HK-2 (cell line): ENCODE measurements at regions not wholly inside any gene's neighbourhood (a gene's known extent, or its start where the extent isn't known, plus 50 kb on each side); places are given as distances from the start of the nearest gene placed in this dataset.
"Not testable (repeated sequence)": the region's sequence is repeated elsewhere in the genome, so short reads cannot be mapped to it uniquely, and the experiment has no call there.

ENCODE experiments used
- DNase-seq: peaks from one replicate; pipeline ENCODE4 v3.0.0-alpha.2; 2018; ENCODE audit not compliant: unreplicated experiment

DNA sequence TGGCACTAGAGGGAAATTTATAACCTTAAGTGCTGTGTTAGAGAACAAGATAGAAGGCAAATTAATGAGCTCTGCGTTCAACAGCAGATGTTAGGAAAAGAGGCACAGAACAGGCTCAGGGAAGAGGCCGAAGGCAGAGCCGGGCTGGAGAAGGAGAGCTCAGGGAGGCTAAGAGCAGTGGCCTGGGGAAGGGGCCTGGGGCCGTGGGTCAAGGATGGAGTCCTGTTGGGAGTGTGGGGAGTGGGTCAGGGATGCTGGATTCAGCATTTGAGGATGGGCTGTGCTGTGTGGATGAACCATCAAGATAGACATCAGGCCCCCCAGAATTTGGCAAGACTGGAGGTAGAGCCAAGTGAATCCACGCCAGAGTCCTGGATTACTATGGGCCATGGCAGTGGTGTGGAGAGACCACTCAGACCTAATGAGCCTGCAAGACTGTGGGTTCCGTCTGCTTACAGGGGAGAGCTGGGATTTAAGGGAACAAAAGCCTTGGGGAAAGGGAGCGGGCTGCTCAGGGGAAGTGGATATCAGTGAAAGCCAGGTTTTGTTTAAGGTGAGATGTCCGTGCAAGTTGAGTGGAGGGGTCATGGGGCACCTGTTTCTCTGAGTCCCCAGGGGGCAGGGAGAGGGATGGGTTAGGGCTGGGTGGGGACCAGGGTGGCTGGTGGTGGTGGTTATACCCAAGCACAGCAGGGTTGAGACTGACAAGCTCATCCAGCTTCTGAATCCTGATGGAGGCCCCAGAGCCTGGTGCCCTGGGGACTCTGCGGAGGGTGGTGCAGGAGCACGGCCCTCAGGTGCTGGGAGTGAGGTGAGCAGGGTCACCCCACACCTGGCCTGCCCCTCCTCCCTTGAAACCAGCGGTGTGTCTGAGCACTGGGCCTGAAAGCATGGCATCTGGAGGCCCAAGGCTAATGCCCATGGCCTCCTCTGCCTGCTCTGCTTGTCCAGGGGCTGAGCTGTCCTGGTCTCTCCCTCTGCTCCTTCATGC, 101.7 kb downstream of the BMS1 start:
- DNase-seq = no peak

DNA sequence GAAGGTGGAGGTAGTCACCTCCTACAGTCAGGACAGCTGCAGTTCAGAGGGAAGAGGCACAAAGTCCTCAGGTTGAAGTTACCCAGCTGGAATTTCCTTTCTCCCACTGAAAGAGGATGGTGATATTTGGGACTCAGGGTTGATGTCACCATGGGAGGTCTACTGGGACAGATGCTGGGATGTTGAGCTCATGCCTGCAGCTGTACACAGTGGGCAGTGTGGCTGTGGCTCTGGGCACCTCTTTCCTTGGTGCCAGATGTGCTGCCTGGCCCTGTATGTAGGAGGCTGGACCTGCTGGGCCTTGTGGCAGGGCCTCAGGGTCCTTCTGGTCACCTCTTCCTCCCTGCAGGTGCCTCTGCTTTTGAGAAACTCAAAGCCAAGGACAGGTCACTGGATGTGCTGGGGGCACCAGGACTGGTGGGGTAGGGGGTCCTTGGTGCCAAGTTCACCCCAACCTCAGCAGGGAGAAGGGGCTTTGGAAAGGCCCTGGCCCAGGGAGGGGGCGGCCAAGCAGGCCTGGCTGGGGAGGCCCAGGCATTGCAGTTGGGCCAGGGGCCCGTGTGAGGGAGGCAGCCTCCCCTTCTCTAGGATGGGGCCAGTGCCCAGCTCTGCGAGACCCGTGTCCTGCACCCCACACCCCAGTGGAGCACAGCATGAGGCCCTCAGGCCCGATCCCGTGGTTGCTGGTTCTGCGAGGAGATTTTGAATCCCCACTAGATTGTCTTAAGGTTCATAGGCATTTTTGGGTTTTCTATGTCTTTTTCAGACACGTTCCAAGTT, 103.1 kb downstream of the BMS1 start:
- DNase-seq = no peak

DNA sequence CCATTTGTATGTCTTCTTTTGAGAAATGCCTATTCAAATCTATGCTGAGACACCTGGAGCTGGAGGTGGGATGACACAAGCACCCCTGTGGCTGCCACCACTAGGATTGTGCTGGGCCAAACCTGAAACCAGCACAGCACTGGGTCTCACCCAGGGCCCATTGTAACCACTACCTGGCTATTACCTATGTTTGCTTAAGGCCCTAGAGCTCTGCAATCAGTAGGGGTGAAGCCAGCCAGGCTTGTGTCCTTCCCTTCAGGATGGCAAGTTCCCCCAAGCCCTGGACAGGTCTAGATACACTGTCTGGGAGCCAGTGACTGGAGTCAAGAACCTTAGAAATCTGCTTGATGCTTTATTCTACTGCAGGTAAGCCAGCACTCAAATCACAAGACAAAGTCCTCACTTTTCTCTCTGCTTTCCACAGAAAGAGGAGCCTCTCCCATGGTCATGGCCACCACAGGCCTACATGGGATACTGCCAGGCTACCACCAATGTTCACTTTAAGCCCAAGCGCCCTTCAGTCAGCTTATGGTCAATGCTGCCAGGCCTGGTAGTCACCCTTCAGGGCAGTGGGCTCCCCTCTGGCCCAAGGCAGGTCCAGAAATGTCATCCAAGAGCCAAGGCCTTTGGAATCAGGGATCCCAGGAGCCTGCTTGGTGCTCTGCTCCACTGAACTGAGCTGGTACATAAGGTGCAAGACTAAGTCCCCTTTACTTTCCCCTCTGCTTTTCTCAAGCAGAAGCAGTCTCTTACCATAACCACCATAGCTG, 105.3 kb downstream of the BMS1 start:
- no peak for DNase-seq

DNA sequence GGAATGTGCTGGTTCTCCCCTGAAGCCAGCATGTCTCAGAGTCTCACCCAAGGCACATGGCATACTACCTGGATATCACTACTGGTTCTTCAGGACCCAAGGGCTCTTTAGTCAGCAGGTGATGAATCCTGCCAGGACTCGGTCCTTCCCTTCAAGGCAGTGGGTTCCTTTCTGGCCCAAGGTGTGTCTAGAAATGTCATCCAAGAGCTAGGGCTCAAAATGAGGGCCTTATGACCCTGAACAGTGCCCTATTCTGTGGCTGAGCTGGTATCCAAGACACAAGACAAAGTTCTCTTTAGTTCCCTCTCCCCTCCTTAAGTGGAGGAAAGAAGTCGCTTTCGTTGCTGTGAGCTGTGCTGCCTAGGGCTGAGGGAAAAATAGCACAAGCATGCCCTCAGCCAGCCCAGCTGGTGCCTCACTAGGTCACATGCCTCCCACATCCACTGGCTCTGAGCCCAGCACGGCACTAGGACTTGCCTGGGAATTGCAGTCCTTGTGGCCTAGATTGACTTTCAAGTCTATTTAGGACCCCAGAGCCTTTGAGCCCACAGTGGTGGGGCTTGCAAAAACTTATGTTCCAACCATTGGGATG, 106.0 kb downstream of the BMS1 start:
- DNase-seq = no peak

DNA sequence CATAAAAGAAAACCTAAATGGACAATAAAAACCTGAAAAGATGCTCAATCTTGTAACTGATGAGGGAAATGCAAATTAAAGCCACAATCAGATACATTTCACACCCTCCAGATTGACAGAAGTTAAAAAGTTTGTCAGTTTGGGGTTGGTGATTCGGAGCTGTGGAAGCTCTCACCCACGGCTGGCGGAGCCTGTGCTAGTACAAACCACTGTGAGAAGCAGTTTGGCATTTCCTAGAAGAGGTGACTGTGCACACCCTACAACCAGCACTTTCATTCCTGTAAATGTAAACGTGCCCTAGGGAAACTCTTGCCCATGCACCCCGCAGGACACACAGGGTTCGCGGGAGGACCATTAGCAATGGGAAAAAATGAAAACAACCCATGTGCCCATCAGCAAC, 114.1 kb downstream of the BMS1 start:
- no peak for DNase-seq

DNA sequence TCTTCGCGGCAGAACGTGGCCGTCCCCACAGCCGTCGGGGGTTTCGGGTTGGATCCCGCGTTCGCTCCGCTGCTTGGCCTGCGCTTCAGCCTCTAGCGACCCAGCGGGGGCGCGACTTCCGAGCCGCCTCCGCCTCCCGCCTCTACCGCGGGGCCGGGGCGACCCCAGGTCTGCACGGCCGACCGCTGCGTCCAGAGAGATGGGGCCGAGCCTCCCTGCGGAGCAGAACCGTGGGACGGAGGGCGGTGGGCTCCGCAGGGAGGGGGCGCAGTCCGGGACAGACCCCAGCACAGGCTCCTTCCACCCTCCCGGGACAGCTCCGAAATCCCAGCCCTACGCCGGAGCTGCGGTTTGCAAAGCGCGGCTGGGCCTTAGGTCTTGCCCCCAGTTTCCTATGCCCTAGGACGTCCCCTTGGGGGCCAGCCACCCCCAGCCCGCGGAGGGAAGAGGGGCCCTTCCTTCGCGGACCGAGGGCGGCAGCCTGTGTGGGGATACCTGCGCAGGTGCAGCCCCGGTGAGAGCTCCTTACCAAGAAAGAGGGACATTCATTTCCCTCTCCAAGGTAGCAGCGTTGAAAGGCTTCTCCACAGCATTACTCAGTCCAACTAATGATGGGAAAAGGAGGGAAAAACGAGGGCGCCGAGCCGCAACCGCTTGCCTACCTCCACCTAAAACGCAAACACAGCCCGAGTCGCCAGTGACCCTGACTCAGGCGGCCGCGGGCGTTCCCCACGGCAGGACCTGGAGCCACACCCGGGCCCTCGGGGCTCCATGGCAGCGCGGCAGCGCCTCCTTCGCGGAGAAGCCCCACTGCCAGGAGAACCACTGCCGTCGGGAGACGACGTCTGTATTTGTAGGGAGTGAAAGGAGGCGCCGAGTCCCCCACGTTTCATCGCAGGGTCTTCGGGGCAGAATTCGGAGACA, 115.7 kb downstream of the BMS1 start:
- no peak for DNase-seq

DNA sequence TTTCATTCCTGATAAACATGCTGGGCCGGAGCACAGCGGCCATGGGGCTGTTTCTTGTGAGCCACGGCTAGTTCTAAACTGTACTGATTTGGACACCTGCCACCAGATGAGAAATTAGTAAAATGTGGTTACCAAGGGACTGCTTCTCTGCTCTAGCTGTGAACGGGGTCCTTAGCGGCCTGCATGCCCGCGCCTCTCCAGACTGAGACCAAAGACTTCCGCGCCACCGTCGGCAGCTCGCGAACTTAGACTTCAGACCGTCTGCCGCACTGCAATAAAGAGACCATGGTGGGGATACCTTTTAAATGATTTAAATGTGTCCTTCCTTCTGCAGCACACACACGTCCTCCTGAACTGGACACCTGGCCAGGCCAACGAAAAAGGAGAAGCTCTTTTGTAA, 116.4 kb downstream of the BMS1 start:
- DNase-seq = no peak

DNA sequence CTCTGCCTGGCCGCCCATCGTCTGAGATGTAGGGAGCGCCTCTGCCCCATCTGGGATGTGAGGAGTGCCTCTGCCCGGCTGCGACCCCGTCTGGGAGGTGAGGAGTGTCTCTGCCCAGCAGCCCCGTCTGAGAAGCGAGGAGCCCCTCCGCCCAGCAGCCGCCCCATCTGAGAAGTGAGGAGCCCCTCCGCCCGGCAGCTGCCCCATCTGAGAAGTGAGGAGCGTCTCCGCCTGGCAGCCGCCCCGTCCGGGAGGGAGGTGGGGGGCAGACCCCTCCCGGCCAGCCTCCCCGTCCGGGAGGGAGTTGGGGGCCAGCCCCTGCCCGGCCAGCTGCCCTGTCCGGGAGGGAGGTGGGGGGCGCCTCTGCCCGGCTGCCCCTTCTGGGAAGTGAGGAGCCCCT, 117.8 kb downstream of the BMS1 start:
- not testable (repeated sequence) for DNase-seq

DNA sequence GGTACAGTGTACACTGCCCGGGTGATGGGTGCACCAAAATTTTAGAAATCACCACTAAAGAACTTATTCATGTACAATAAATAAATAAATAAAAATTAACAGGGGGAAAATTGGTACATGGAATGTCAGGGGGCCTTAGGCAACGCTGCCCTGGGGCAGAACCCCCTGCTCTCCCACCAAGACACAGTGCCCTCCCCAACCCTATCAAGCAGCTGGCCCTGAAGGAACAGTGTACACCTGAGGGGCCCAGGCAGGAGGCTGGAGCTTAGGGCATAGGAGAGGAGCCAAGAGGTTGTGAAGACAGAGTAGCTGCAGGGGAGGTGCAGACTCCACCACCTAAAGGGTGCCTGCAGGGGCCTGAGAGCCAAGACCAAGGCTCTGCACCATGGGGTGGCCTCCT, 128.8 kb downstream of the BMS1 start:
- DNase-seq = no peak

DNA sequence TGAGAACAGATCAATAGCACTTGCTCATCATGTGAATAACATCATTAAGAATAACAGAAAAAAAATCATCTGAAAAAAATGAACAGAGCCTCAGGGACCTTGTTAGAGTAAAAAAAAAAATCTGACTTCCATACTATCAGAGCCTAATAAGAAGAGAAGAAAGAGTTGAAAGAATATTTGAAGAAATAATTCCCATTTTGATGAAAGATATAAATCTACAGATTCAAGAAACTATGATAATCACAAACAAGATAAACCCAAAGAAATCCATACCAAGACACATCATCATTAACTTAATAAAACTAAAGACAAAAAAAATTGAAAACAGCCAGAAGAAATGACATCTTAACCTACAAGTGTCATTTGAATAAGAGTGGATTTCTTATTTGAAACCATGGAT, 134.4 kb downstream of the BMS1 start:
- no peak for DNase-seq

DNA sequence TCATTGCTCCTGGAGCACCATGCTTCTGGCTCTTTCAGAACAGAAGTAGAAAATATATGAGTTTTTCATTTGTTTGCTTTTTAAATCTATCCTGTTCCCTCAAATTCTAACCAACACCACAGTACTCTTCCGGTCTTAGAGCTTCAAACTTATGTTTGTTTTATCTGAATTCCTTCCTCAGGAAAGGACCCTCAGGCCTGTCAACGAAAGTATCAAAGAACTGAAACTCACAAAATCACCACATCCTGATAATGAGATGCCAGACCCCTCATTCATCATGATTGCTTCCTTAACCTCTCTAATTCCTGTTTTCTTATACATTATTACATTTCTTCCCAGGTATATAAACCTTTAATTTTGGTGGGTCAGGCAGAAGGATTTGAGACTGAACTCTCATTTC, 135.2 kb downstream of the BMS1 start:
- DNase-seq = no peak

DNA sequence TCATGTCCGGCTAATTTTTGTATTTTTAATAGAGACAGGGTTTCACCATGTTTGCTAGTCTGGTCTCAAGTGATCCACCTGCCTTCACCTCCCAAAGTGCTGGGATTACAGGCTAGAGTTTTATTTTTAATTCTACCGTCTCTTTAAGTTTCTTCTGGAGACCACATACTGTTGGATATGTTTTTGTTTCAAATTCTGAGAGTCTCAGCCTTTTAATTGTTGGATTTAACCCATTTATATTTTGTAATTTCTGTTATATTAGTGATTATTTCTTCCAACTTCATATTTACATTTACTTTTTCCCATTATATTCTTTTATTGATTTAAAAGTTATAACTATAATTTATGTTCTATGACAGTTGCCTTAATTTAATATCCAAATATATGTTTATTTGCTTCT, 139.4 kb downstream of the BMS1 start:
- DNase-seq = no peak

DNA sequence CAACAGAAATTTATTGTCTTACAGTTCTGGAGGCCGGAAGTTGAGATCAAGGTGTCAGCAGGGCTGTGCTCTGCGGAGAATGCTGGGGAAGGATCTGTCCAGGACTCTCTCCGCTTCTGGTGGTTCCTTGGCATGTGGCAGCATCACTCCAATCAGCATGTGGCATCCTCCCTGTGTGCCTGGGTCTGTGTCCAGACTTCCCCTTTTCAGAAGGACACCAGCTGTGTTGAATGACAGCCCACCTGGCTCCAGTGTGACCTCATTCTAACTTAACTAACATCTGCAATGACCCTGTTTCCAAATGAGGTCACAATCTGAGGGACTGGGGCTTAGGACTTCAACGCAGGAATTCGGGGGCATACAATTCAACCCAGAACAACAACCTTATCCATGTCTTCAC, 141.9 kb downstream of the BMS1 start:
- no peak for DNase-seq

DNA sequence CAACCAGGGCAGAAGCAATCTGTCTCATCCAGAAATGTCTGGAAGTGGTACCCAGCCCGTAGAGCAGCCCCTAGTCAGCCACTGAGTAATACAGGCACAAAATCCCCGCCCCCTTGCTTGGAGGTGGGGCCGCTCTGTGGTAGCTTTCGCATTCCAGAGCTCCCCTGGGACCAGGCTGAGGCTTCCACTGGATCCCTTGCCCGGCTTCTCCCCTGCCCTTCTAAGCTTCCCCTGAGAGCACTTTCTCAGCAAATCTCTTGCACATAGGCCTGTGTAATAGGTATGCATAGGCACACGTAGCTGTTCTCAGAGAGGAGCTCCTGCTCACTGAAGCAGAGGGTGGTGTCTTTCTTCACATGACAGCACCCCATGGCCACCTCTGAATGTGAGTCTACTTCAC, 144.2 kb downstream of the BMS1 start:
- DNase-seq = no peak

DNA sequence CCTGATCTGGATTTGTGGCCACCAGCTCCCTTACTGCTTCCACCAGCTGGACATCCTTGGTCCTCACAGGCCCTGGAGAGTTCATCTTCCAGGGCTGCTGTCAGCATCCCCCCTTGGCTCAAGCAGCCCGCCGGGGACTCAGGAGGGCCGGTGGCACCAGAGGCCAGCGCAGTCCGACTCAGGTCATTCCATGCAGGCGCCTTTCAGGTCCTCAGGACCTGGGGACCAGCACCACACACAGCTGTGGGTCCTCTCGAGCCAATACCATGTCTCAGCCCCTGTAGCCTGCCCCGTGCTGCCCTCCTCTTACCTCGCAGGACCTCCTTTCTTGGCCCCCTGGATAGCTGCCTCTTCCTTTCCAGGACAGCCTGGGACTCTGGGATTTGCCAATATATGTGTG, 145.5 kb downstream of the BMS1 start:
- no peak for DNase-seq

DNA sequence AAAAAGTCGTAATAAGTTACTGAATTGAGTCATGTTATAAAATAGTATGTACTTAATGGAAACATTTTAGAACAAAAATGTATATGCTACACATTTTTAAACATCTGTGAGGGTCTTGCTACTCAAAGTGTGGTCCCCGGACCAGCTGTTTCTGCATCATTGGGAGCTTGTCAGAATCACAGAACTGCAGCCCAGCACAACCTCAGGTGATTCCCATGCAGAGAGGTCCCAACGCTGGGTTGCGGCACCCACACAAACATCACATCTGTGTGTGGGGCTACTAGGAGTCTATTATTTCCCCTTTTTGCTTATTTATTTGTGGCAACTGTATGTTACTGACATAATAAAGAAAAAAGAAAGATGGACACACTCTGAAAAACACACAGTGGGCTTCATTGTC, 146.6 kb downstream of the BMS1 start:
- no peak for DNase-seq

DNA sequence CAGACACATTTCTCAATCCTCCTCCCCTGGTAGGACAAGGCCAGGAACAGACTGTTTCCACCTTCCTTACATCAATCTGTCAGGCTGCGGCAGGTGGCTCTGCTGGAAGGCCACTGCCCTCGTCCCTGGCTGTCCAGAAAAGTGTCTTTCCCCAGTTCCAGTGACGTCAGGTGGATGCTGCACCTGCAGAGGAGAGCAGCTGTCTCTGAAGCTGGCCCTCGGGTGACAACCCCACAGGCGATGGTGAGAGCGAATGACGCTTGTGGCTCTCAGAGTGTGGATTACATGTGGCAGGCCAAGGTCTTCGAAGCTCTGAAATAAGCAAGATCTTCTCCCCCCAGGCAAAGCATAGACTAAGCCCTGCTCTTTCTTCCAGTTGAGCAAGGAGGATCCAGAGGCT, 146.9 kb upstream of the RET start:
- DNase-seq = no peak

DNA sequence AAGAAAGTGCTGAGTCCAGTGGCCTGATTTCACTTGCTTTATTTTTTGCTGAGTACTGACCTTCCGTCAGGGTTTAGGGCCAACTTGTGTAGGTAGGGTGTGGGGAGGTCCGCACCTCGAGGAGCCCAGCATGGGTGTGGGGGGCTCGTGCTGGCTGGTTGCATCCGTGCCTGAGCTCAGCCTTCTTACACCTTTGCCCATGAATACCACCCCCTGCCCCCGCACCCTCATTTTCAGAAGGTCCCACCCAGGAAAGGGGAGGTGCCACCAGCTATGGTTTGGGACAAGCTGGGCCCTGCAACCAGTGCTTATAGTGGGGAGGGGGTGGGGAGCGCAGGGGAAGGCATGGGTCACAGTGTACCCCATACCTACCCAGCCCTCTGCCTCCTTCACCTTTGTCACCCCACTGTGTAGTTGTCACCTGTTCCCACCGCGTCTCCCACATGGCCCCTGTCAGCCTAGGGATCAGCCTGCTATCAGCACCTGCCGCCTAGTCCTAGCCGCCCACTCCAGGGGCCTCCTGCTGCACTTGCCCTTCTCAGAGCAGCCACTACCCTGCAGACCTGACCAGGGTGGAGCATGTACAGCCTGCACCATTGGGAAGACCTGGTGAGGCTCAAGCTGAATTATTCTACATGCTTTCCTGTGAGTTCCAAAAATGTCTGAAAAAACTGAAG, 146.2 kb upstream of the RET start:
- DNase-seq = no peak

DNA sequence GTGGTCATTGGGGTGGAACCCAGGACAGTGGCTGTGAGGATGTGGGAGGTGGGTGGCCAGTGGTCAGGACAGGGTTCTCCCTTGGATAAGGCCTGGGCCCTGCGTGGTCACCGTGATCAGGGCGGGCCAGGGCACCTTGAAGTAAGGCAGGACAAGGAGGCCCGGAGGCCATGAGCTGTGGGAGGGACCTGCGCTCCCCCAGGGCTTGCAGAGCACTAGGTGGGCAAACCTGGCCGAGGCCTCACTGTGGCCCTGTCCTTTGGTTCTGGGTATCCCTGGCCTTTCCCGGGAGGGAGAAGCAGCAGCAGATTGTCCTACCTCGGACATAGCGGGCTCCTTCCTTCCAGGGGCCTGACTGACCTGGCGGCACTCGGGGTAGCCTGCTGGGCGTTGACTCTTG, 144.8 kb upstream of the RET start:
- DNase-seq = no peak

DNA sequence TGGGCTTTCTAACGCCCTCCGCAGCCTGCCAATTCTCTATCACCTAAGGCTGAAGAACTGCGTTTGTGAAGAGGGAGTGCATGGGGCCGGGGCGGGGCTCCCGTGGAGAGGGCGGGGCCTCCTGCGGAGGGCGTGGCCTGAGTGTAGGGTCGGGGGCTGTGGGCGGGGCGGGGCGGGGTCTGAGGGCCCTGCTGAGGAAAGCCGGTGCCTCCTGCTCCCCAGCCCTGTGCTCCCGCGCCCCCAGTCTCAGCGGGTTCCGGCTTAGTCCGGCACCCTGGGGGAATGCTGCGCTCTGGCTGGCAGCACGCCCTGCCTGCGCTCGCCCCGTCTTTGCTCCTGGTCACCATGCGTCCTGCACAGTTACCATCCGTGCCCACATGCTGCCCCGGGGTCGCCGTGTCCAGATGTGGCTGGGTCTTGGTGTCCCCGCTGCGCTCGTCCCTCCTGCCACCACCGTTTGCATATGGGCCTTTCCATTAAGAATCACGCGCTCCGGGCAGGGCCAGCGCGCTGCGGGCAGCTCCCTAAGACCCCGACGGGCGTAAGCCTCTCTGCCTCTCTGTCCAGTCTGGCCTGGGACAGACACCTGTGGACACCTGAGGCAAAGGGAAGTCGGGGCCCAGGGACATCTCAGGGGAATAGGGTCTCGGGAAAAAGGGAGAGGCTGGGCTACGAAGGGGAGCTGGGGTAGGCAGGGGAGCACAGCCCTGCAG, 144.0 kb upstream of the RET start:
- DNase-seq = no peak
